ENCODE measurements at regions not wholly inside any gene's neighbourhood (a gene's known extent, or its start where the extent isn't known, plus 50 kb on each side); places are given as distances from the start of the nearest gene placed in this dataset.
"Not testable (repeated sequence)": the region's sequence is repeated elsewhere in the genome, so short reads cannot be mapped to it uniquely, and the experiment has no call there.

- Histone ChIP-seq H3K27me3 (replicated peaks; ENCODE audit: control insufficient read depth, insufficient read depth, low read length) (no peaks in the 10 kb centered on the region), H3K9me3 (ENCODE audit: control insufficient read depth, low read length) (no peaks in the 10 kb centered on the region), H3K4me3 (ENCODE audit: low read length) (no peak overlapping the region), H3K9ac (ENCODE audit: low read length) (no peak overlapping the region), H3K4me1 (ENCODE audit: control insufficient read depth, insufficient read depth, low read length) (no peaks in the 10 kb centered on the region), H3K36me3 (ENCODE audit: control insufficient read depth, insufficient read depth, low read length, severe bottlenecking) (no peaks in the 10 kb centered on the region)
- DNase-seq (ENCODE audit: low read depth), result no peak
Measured at GRCh38 chr9:30250872-30251271, 2133.6 kb upstream of the ACO1 start.

DNA sequence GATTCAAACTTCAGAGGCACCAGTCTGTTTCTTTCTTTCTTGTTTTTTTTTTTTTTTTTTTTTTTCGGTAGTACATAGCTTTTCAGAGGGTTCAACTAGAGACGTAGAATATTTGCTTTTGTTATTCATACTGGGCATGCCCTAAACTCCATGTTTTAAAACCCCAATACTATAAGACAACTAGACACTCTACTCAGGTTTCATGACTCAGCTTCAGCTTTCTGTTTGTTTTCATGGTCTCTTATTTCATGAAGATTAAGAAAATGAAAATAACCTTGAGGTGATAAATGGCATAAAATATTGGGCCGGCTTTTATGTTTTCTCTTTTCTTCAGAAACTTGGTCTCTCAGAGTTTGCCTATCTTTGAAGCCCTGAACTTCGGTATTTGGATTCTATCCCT, 2126.3 kb upstream of the ACO1 start:
- Histone ChIP-seq H3K4me3 (ENCODE audit: low read length) (no peak overlapping the region), H3K36me3 (ENCODE audit: control insufficient read depth, insufficient read depth, low read length, severe bottlenecking) (no peaks in the 10 kb centered on the region), H3K27me3 (replicated peaks; ENCODE audit: control insufficient read depth, insufficient read depth, low read length) (no peaks in the 10 kb centered on the region), H3K9ac (ENCODE audit: low read length) (no peak overlapping the region), H3K9me3 (ENCODE audit: control insufficient read depth, low read length) (peaks cover 3% of the 10 kb centered on the region), H3K4me1 (ENCODE audit: control insufficient read depth, insufficient read depth, low read length) (no peaks in the 10 kb centered on the region)
- DNase-seq (ENCODE audit: low read depth), result no peak

- no peaks in the 10 kb centered on the region for H3K36me3 ChIP-seq (ENCODE audit: control insufficient read depth, insufficient read depth, low read length, severe bottlenecking)
- DNase-seq (ENCODE audit: low read depth), result no peak
- H3K4me1 ChIP-seq (ENCODE audit: control insufficient read depth, insufficient read depth, low read length), result no peaks in the 10 kb centered on the region
- no peak overlapping the region for H3K4me3 ChIP-seq (ENCODE audit: low read length)
- H3K9me3 ChIP-seq (ENCODE audit: control insufficient read depth, low read length), result peaks cover 3% of the 10 kb centered on the region
- no peaks in the 10 kb centered on the region for H3K27me3 ChIP-seq (replicated peaks; ENCODE audit: control insufficient read depth, insufficient read depth, low read length)
- no peak overlapping the region for H3K9ac ChIP-seq (ENCODE audit: low read length)
Measured at GRCh38 chr9:30280229-30280900, 2104.1 kb upstream of the ACO1 start.

GRCh38 chr9:30289435-30289834, 2095.0 kb upstream of the ACO1 start:
- Histone ChIP-seq H3K4me1 (ENCODE audit: control insufficient read depth, insufficient read depth, low read length) (no peaks in the 10 kb centered on the region), H3K4me3 (ENCODE audit: low read length) (no peak overlapping the region), H3K9me3 (ENCODE audit: control insufficient read depth, low read length) (no peaks in the 10 kb centered on the region), H3K9ac (ENCODE audit: low read length) (no peak overlapping the region), H3K27me3 (replicated peaks; ENCODE audit: control insufficient read depth, insufficient read depth, low read length) (no peaks in the 10 kb centered on the region), H3K36me3 (ENCODE audit: control insufficient read depth, insufficient read depth, low read length, severe bottlenecking) (no peaks in the 10 kb centered on the region)
- no peak for DNase-seq (ENCODE audit: low read depth)

DNA sequence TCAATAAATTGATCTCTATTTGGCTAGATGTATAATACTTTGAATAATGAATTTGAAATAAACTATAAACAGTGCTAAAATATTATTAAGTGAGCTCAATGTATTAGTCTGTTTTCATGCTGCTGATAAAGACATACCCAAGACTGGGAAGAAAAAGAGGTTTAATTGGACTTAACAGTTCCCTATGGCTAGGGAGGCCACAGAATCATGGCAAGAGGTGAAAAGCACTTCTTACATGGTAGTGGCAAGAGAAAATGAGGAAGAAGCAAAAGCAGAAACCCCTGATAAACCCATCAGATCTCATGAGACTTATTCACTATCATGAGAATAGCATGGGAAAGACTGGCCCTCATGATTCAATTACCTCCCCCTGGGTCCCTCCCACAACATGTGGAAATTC, 2092.4 kb upstream of the ACO1 start:
- not testable (repeated sequence) for H3K9ac ChIP-seq (ENCODE audit: low read length); H3K27me3 ChIP-seq (replicated peaks; ENCODE audit: control insufficient read depth, insufficient read depth, low read length); H3K36me3 ChIP-seq (ENCODE audit: control insufficient read depth, insufficient read depth, low read length, severe bottlenecking); H3K4me1 ChIP-seq (ENCODE audit: control insufficient read depth, insufficient read depth, low read length); H3K9me3 ChIP-seq (ENCODE audit: control insufficient read depth, low read length); H3K4me3 ChIP-seq (ENCODE audit: low read length); DNase-seq (ENCODE audit: low read depth)

GRCh38 chr9:30293231-30293630, 2091.2 kb upstream of the ACO1 start:
- H3K9me3 ChIP-seq (ENCODE audit: control insufficient read depth, low read length), result no peaks in the 10 kb centered on the region
- H3K4me3 ChIP-seq (ENCODE audit: low read length), result no peak overlapping the region
- DNase-seq (ENCODE audit: low read depth), result no peak
- no peaks in the 10 kb centered on the region for H3K27me3 ChIP-seq (replicated peaks; ENCODE audit: control insufficient read depth, insufficient read depth, low read length)
- no peak overlapping the region for H3K9ac ChIP-seq (ENCODE audit: low read length)
- no peaks in the 10 kb centered on the region for H3K36me3 ChIP-seq (ENCODE audit: control insufficient read depth, insufficient read depth, low read length, severe bottlenecking)
- H3K4me1 ChIP-seq (ENCODE audit: control insufficient read depth, insufficient read depth, low read length), result no peaks in the 10 kb centered on the region

DNA sequence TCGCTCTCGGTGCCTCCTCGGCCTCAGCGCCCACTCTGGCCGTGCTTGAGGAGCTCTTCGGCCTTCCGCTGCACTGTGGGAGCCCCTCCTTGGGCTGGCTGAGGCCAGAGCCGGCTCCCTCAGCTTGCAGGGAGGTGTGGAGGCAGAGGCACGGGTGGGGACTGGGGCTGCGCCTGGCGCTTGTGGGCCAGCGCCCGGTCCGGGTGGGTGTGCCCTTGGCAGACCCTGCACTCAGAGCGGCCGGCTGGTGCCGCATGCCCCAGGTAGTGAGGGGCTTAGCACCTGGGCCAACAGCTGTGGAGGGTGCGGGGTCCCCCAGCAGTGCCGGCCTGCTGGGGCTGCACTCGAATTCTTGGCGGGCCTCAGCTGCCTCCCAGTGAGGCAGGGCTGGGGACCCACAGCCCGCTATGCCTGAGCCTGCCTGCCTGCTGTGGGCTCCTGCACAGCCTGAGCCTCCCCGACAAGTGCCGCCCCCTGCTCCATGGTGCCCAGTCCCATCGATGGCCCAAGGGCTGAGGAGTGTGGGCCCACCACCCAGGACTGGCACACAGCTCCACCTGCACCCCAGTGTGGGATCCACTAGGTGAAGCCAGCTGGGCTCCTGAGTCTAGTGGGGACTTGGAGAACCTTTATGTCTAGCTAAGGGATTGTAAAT, 2085.2 kb upstream of the ACO1 start:
- Histone ChIP-seq H3K4me1 (ENCODE audit: control insufficient read depth, insufficient read depth, low read length) (no peaks in the 10 kb centered on the region), H3K9me3 (ENCODE audit: control insufficient read depth, low read length) (no peaks in the 10 kb centered on the region), H3K27me3 (replicated peaks; ENCODE audit: control insufficient read depth, insufficient read depth, low read length) (no peaks in the 10 kb centered on the region), H3K4me3 (ENCODE audit: low read length) (no peak overlapping the region), H3K9ac (ENCODE audit: low read length) (no peak overlapping the region), H3K36me3 (ENCODE audit: control insufficient read depth, insufficient read depth, low read length, severe bottlenecking) (no peaks in the 10 kb centered on the region)
- no peak for DNase-seq (ENCODE audit: low read depth)

DNA sequence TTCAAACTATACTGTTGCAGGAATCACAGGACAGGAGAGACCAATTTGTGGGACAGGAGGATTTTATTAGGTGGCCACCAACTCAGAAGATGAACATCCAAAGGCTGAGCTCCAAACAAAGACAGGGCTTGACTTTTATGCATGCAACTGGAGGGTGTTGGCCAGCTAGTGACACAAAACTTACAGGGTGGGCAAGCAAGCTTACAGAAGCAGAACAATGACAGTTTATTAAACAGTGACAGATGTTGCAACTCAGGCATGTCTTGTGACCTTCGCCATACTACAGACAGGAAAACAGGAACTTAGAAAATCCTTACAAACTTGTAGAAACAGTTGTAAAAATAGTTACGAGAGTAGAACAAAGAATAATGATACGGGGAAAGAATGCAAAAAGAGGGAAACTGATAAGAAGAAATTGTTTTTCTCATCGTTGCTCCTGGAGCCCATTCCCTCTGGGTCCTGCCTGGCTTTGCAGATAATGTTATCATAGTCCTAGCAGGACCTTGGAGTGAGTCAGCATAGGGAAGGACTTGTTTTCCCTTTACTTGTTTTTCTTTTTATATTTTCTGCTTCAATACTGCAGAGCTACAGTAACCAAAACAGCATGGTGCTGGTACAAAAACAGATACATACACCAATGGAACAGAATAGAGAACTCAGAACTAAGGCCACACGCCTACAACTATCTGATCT, 2083.0 kb upstream of the ACO1 start:
- no peak for DNase-seq (ENCODE audit: low read depth)
- Histone ChIP-seq H3K9ac (ENCODE audit: low read length) (no peak overlapping the region), H3K9me3 (ENCODE audit: control insufficient read depth, low read length) (no peaks in the 10 kb centered on the region), H3K36me3 (ENCODE audit: control insufficient read depth, insufficient read depth, low read length, severe bottlenecking) (no peaks in the 10 kb centered on the region), H3K4me1 (ENCODE audit: control insufficient read depth, insufficient read depth, low read length) (no peaks in the 10 kb centered on the region), H3K27me3 (replicated peaks; ENCODE audit: control insufficient read depth, insufficient read depth, low read length) (no peaks in the 10 kb centered on the region), H3K4me3 (ENCODE audit: low read length) (no peak overlapping the region)

DNA sequence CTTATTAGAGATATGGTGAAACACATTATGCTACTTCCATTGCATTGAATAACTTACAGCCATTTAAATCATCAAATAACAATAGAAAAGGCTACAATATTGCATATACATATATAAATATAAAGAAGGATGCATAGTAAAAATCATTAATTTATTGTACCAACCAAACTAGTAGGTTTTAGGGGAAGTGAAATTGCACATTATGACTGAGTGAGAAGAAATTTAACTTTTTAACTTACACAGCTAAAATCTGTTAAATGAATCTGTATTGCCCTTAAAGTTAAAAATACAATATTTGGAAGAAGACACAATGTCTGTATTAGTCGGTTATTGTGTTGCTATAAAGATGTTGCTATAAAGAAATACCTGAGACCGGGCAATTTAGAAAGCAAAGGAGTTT, 2073.7 kb upstream of the ACO1 start:
- no peak for DNase-seq (ENCODE audit: low read depth)
- H3K36me3 ChIP-seq (ENCODE audit: control insufficient read depth, insufficient read depth, low read length, severe bottlenecking), result no peaks in the 10 kb centered on the region
- no peak overlapping the region for H3K4me3 ChIP-seq (ENCODE audit: low read length)

DNA sequence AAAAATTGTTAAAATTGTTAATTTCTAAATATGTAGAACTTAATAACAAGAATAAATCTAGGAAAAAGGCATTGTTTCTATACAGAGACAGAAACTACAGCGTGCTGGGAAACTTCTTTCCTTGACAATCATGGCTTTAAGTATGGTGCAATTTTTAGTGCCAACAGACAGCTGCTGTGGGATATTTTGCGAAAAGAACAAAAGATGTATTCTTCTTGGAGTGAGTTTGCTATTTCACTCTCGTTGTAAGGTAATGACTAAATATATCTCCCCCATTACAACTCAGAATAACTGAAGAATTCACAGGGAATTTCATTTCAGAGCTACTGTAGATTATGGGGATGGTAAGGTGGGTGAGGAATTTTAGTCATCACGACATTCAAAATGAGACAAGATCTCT, 2055.0 kb upstream of the ACO1 start:
- Histone ChIP-seq H3K4me1 (ENCODE audit: control insufficient read depth, insufficient read depth, low read length) (no peaks in the 10 kb centered on the region), H3K36me3 (ENCODE audit: control insufficient read depth, insufficient read depth, low read length, severe bottlenecking) (no peaks in the 10 kb centered on the region), H3K27me3 (replicated peaks; ENCODE audit: control insufficient read depth, insufficient read depth, low read length) (no peaks in the 10 kb centered on the region), H3K9me3 (ENCODE audit: control insufficient read depth, low read length) (no peaks in the 10 kb centered on the region), H3K4me3 (ENCODE audit: low read length) (no peak overlapping the region), H3K9ac (ENCODE audit: low read length) (no peak overlapping the region)
- DNase-seq (ENCODE audit: low read depth), result no peak

More for the DNA sequence above, 2073.7 kb upstream of the ACO1 start:
- Histone ChIP-seq H3K9me3 (ENCODE audit: control insufficient read depth, low read length) (peaks cover 10% of the 10 kb centered on the region), H3K9ac (ENCODE audit: low read length) (no peak overlapping the region), H3K4me1 (ENCODE audit: control insufficient read depth, insufficient read depth, low read length) (no peaks in the 10 kb centered on the region), H3K27me3 (replicated peaks; ENCODE audit: control insufficient read depth, insufficient read depth, low read length) (no peaks in the 10 kb centered on the region)

DNA sequence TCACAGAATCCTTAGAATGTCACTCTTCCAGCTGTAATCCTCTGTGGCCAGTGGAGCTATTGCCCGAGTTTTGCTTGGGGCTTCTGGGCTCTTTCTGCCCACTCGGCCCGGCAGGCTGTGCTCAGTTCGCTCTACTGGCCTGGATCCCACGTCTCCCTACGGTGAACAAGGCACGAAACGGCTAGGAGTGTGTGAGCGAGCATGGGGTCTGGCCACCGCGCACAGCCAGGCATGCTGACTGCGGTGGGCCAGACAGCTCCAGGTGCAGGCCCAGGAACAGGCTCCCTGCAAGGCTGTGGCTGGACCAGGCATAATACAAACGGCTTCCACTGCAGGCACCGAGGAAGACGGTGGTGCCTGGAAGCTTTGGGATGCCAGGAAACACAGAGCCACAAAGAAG, 2035.5 kb upstream of the ACO1 start:
- Histone ChIP-seq H3K27me3 (replicated peaks; ENCODE audit: control insufficient read depth, insufficient read depth, low read length) (no peaks in the 10 kb centered on the region), H3K9me3 (ENCODE audit: control insufficient read depth, low read length) (no peaks in the 10 kb centered on the region), H3K4me3 (ENCODE audit: low read length) (no peak overlapping the region)

More for the DNA sequence above, 2035.5 kb upstream of the ACO1 start:
- Histone ChIP-seq H3K36me3 (ENCODE audit: control insufficient read depth, insufficient read depth, low read length, severe bottlenecking) (no peaks in the 10 kb centered on the region), H3K4me1 (ENCODE audit: control insufficient read depth, insufficient read depth, low read length) (no peaks in the 10 kb centered on the region), H3K9ac (ENCODE audit: low read length) (no peak overlapping the region)
- DNase-seq (ENCODE audit: low read depth), result no peak

Measured in adipocyte (in vitro differentiated cells).